ENCODE measurements at regions not wholly inside any gene's neighbourhood (a gene's known extent, or its start where the extent isn't known, plus 50 kb on each side); places are given as distances from the start of the nearest gene placed in this dataset.

DNA sequence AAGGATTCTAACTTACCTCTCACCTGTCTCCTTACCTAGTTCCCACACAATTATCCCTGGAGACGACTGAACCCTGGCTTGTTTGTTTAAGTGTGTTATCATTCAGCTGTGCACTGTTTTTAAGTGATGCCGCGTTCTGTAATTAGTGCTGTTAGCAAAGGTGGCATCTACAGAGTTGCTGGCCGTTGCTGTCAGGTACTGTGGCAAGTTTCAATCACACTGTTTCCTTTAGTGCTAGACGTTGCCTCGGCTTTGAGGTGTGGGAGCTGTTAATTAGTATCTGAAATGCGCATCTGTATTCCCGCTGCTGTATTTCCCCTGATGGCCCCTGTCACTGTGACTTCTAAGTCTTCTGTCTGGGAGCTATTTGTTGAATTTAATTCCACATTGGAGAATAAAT is 193.8 kb upstream of the GAS1 start:
- Histone ChIP-seq H3K27ac (ENCODE audit: insufficient read depth, low read depth, low read length) (no peak overlapping the region), H3K36me3 (ENCODE audit: control insufficient read depth in 2 of 2, extremely low read depth in 1 of 2, insufficient read depth in 2 of 2, low read length in 2 of 2) (no peaks in the 10 kb centered on the region), H4K20me1 (replicated peaks; ENCODE audit: control insufficient read depth, extremely low read depth, insufficient read depth, low read length) (no peaks in the 10 kb centered on the region), H3K4me2 (ENCODE audit: insufficient read depth, low read length) (no peak overlapping the region), H3K79me2 (ENCODE audit: control insufficient read depth, insufficient read depth, low read length) (no peaks in the 10 kb centered on the region), H3K9ac (replicated peaks; ENCODE audit: extremely low read depth, insufficient read depth, low read length) (no peak overlapping the region), H3K9me3 (replicated peaks; ENCODE audit: control insufficient read depth, insufficient read depth, low read length) (no peaks in the 10 kb centered on the region), H3K27me3 (ENCODE audit: control insufficient read depth in 2 of 2, insufficient read depth in 2 of 2, low read length in 2 of 2) (no peaks in the 10 kb centered on the region), H3K4me3 (replicated peaks in 1 of 3; ENCODE audit: insufficient read depth in 1 of 3, low read depth in 1 of 3, low read length in 3 of 3) (no peak overlapping the region), H2AFZ (ENCODE audit: low read depth, low read length) (no peak overlapping the region), H3K9me1 (replicated peaks; ENCODE audit: control insufficient read depth, extremely low read depth, insufficient read depth, low read length) (no peaks in the 10 kb centered on the region), H3K4me1 (ENCODE audit: control insufficient read depth, extremely low read depth, insufficient read depth, low read length) (no peaks in the 10 kb centered on the region)
- no peak for TF ChIP-seq MYC (IDR thresholded peaks at IDR 0.05; ENCODE audit: low read depth, low read length)
- TF ChIP-seq EZH2 (IDR thresholded peaks at IDR 0.05; ENCODE audit: borderline replicate concordance, low read depth, low read length, severe bottlenecking), result no peak
- TF ChIP-seq POLR2AphosphoS5 (IDR thresholded peaks at IDR 0.05; ENCODE audit: insufficient read depth, low read depth, low read length), result no peak
- TF ChIP-seq GATA2 (IDR thresholded peaks at IDR 0.05; ENCODE audit: insufficient read depth, insufficient read length, low read depth, low read length), result no peak
- TF ChIP-seq FOS (IDR thresholded peaks at IDR 0.05; ENCODE audit: borderline replicate concordance, insufficient read depth, low read length), result no peak
- TF ChIP-seq, protein P1, sequence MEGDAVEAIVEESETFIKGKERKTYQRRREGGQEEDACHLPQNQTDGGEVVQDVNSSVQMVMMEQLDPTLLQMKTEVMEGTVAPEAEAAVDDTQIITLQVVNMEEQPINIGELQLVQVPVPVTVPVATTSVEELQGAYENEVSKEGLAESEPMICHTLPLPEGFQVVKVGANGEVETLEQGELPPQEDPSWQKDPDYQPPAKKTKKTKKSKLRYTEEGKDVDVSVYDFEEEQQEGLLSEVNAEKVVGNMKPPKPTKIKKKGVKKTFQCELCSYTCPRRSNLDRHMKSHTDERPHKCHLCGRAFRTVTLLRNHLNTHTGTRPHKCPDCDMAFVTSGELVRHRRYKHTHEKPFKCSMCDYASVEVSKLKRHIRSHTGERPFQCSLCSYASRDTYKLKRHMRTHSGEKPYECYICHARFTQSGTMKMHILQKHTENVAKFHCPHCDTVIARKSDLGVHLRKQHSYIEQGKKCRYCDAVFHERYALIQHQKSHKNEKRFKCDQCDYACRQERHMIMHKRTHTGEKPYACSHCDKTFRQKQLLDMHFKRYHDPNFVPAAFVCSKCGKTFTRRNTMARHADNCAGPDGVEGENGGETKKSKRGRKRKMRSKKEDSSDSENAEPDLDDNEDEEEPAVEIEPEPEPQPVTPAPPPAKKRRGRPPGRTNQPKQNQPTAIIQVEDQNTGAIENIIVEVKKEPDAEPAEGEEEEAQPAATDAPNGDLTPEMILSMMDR (IDR thresholded peaks at IDR 0.05; ENCODE audit: extremely low read depth in 1 of 2, insufficient read depth in 1 of 2, low read depth in 1 of 2, low read length in 2 of 2), result no peak
- TF ChIP-seq POLR2A (IDR thresholded peaks at IDR 0.05; ENCODE audit: low read depth, low read length), result no peak
- TF ChIP-seq, protein P2, sequence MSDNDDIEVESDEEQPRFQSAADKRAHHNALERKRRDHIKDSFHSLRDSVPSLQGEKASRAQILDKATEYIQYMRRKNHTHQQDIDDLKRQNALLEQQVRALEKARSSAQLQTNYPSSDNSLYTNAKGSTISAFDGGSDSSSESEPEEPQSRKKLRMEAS (IDR thresholded peaks at IDR 0.05; ENCODE audit: insufficient read depth, insufficient read length), result no peak
- no peak for TF ChIP-seq JUN (IDR thresholded peaks at IDR 0.05; ENCODE audit: borderline replicate concordance, insufficient read depth, insufficient read length, low read depth)
- POLR2A ChIA-PET, result no interaction called here
- no TSS peak for BruUV-seq (replicated peaks)
- FAIRE-seq (no peak), DNase-seq (ENCODE audit: low read depth, low spot score) (no peak)
- CTCF ChIA-PET, result no interaction called here
- dilution Hi-C loops (cut with MboI; ENCODE audit: extremely low pct_ligation_motif_present, low sequenced_read_pairs) (no loop called here), intact Hi-C loops (cut with micrococcal nuclease) (no loop called here)

Measured in endothelial cell of umbilical vein (primary cell).